ENCODE measurements at regions not wholly inside any gene's neighbourhood (a gene's known extent, or its start where the extent isn't known, plus 50 kb on each side); places are given as distances from the start of the nearest gene placed in this dataset.

- TF ChIP-seq, protein P1, sequence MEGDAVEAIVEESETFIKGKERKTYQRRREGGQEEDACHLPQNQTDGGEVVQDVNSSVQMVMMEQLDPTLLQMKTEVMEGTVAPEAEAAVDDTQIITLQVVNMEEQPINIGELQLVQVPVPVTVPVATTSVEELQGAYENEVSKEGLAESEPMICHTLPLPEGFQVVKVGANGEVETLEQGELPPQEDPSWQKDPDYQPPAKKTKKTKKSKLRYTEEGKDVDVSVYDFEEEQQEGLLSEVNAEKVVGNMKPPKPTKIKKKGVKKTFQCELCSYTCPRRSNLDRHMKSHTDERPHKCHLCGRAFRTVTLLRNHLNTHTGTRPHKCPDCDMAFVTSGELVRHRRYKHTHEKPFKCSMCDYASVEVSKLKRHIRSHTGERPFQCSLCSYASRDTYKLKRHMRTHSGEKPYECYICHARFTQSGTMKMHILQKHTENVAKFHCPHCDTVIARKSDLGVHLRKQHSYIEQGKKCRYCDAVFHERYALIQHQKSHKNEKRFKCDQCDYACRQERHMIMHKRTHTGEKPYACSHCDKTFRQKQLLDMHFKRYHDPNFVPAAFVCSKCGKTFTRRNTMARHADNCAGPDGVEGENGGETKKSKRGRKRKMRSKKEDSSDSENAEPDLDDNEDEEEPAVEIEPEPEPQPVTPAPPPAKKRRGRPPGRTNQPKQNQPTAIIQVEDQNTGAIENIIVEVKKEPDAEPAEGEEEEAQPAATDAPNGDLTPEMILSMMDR (conservative IDR thresholded peaks at IDR 0.05; ENCODE audit: low read depth, low read length) = no peak
- TF ChIP-seq EZH2 (IDR thresholded peaks at IDR 0.05; ENCODE audit: borderline replicate concordance, low read depth, low read length, poor library complexity, severe bottlenecking) = no peak
These were observed 406.2 kb upstream of the CWC22 start for GRCh38 chr2:180413336-180413735.

Data from A673 (cell line).